GM20000 (cell line): ENCODE measurements at regions not wholly inside any gene's neighbourhood (a gene's known extent, or its start where the extent isn't known, plus 50 kb on each side); places are given as distances from the start of the nearest gene placed in this dataset.

Experiments used
- DNase-seq: peaks from one replicate; pipeline ENCODE4 v3.0.0; 2012; ENCODE audit warnings: low spot score
- TF ChIP-seq, protein P1 (sequence below): IDR thresholded peaks from 2 replicates; pipeline ENCODE4 v1.5.1; 2012; ENCODE audit warnings: mild to moderate bottlenecking, control low read depth; ENCODE audit errors: extremely low read depth, missing control alignments

DNA sequence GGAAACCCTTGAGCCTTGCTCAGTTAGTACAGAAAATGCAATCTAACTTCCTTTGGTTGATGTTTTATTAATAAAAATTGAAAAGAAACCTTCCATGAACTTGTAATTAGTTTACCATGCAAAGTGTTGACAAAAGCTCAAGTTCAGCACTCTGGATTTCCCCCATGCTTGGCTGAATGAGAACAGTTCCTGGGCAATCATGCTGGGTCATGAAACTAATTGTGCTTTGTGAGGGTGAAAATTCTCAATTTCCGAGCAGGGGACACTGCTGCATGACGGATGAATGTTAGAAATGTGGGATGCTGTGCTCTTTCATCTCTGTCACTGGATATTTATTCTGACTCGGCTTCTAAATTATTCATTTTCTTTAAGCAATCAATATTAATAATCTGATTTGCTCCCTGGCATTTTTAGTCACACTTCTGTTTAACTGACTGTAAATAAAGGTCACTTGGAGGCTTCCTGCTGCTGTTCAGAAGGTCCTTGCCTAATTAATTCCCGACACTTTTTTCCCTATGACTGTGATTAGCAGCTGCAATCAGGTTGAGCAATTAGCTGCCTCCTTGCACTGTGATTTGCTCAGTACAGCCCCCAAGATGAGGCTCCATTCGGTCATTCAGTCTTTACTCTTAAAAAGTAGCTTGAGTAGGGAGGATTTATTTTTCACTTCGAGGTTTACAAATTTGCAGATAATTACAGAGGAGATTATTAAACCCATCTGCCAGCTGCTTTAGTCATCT is 678.1 kb upstream of the ZNF608 start:
- TF ChIP-seq, protein P1, sequence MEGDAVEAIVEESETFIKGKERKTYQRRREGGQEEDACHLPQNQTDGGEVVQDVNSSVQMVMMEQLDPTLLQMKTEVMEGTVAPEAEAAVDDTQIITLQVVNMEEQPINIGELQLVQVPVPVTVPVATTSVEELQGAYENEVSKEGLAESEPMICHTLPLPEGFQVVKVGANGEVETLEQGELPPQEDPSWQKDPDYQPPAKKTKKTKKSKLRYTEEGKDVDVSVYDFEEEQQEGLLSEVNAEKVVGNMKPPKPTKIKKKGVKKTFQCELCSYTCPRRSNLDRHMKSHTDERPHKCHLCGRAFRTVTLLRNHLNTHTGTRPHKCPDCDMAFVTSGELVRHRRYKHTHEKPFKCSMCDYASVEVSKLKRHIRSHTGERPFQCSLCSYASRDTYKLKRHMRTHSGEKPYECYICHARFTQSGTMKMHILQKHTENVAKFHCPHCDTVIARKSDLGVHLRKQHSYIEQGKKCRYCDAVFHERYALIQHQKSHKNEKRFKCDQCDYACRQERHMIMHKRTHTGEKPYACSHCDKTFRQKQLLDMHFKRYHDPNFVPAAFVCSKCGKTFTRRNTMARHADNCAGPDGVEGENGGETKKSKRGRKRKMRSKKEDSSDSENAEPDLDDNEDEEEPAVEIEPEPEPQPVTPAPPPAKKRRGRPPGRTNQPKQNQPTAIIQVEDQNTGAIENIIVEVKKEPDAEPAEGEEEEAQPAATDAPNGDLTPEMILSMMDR: no peak

DNA sequence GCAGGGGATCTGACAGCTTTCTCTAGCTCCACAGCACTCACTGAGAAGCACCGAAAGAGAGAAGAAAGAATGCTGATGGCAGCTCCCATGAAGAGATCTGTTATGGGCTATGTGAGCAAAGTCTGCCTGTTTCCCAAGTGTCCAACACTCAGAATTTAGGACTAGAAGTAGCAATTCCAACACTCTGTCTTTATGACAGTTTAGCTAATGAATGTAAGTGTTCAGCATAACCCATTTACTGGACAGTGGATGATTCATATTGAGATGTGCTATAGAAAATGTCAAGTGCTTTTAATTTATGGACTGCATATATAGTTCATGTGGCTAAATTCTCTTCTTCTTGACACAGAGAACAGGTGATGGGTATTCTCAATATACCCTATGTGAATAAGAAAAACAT is 683.1 kb upstream of the ZNF608 start:
- TF ChIP-seq, protein P1: no peak

More for the DNA sequence above, 678.1 kb upstream of the ZNF608 start:
- DNase-seq: no peak

DNA sequence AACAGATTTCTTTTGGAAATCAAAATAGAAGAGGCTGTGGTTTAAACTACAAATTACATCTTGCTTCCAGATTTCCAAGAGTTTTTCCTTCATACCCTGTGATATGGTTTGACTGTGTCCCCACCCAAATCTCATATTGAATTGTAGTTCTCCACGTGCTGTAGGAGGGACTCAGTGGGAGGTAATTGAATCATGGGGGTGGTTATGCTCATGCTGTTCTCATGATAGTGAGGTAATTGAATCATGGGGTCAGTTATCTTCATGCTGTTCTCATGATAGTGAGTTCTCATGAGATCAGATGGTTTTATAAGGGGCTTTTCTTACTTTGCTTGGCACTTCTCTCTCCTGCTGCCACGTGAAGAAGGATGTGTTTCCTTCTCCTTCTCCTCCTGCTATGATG is 687.0 kb upstream of the ZNF608 start:
- TF ChIP-seq, protein P1: no peak

More for the DNA sequence above, 683.1 kb upstream of the ZNF608 start:
- DNase-seq: no peak

DNA sequence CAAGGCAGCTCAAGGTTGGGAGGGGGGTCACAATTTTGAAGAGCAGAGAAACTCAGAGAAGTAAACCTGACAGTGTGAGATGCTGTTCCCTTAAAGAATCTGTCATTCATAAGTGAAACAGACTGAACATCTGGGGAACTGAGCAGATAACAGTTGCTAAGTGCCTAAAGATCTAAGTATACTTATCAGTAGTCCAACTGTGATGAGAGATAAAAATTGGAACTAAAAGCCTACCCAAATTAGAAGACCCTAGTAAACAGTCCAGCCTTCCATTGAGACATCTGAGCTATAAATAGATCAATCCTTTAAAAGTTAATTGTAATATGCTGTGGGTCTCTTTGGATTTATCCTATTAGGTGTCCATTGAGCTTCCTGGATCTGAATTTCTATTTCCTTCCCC is 692.8 kb upstream of the ZNF608 start:
- TF ChIP-seq, protein P1: no peak
- no peak for DNase-seq

More for the DNA sequence above, 687.0 kb upstream of the ZNF608 start:
- no peak for DNase-seq

DNA sequence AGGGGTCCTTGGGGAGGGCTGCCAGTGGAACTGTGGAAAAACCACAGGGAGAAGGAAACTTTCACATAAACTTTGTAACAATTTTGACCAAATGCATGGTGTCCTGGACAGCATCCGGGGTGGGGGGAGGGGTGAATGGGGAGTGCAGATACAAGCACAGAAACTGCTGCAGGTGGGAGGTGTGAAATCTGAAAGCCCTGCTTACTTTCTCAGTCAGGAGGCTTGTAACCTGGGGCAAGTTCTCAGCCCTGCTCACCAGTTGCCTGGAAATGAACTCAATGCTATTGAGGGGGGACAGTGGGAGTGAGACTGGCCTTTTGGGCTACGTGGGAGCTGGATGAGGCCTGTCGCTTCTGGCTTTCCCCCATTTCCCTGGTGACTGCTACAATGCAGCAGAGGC is 694.5 kb upstream of the ZNF608 start:
- no peak for DNase-seq
- TF ChIP-seq, protein P1: no peak

DNA sequence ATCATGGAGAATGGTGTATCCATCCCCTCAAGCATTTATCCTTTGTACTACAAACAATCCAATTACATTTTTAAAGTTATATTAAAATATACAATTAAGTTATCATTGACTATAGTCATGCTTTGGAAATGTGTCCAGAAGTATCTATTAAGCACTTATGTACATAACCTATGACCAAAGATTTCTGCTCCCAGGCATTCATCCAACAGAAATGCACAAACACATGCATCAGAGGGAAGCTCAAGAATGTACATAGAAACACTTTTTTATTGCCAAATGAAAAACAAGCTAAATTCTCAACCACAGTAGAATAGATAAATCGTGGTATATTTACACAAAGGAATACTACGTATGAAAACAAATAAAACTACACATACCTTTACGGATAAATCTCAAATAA is 700.5 kb upstream of the ZNF608 start:
- TF ChIP-seq, protein P1: no peak
- no peak for DNase-seq

DNA sequence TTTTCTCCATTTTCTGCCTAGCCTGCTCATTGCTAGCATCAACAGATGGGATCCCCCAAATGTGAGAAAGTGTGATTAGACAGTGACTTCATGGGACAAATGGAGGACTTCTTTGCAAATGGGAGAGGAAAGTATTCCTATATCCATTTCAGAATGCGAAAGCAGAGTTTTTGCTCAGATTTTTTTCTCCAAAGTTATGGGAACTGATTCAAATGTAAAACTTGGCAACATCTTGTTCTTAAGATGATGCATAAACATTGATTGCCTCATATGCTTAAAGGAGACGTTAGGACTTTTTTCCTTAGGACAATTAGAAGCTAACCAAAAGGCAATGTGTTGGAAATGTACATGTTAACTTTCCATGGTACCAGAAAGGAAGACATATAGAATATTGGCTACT is 704.3 kb upstream of the ZNF608 start:
- TF ChIP-seq, protein P1: no peak
- DNase-seq: no peak
